IPS-NIHi11 (cell line): ENCODE measurements at regions not wholly inside any gene's neighbourhood (a gene's known extent, or its start where the extent isn't known, plus 50 kb on each side); places are given as distances from the start of the nearest gene placed in this dataset.
"Not testable (repeated sequence)": the region's sequence is repeated elsewhere in the genome, so short reads cannot be mapped to it uniquely, and the experiment has no call there.

Experiments
- DNase-seq: peaks from one replicate; pipeline ENCODE4 v3.0.0; 2012; ENCODE audit warnings: mixed read lengths, low spot score

GRCh38 chr2:129190494-129190893 is 789.0 kb upstream of the RAB6C start:
- no peak for DNase-seq

- peak; percentile 66 for DNase-seq
Observed at GRCh38 chr2:129191530-129191929, 787.9 kb upstream of the RAB6C start.

DNA sequence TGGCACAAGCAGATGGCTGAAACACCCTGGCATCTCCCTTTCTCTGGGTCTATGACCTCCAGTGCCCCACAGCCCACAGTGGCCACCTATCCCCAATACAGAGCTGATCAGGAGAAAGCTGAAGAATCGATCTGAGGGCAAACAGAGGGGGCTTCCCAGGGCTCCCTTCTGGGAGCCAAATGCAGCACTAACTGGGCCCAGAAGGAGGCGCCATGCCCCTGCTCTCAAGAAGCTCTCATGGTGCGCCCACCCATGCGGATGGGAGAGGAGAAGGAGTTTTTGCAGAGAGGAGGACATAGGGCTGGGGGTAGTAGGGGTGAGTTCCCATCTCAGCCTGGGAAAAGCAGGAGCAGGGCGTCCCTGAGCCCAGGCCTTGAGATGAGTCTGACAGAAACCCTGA is 787.3 kb upstream of the RAB6C start:
- DNase-seq: no peak

DNA sequence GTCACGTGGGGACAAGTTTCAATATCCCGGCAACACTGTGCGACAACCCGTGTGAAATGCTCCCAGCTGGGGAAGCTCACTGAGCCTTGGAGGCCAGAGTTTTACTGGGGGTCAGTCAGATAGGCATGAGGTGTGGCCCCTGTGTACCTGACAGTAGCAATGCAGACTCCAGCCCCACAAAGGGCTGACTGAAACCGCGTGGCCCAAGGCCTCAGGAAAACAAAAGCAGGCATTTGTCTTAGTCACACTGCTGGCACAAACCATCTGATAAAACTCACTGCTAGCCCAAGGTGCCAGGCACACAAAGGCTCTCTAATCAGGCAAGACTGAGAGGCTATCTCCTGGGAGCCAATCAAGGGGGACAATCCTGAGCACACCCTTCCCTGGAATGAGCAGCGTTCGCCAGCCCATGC is 786.6 kb upstream of the RAB6C start:
- no peak for DNase-seq

DNA sequence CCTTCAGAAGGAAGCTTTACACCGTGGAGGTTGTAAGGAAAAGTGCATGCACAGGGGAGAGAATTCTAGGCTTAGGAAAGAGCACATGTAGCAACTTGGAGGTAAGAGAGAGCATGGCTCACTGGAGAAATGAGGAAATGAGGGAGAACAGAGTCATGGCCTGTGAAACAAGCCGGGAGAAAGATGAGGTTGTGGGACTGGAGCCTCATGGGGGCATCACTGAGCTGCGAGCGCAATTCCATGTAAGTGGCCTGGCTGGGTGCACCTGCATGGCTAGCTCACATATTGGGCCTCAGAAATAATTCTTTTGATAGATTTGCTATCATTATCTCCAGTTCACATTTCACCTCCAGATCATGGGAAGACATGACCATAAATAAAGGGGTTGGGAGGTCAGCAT is 785.5 kb upstream of the RAB6C start:
- peak; percentile 22 for DNase-seq

GRCh38 chr2:129199501-129199900 is 780.0 kb upstream of the RAB6C start:
- DNase-seq: no peak

- DNase-seq: no peak
Observed at GRCh38 chr2:129201696-129202095, 777.8 kb upstream of the RAB6C start.

DNA sequence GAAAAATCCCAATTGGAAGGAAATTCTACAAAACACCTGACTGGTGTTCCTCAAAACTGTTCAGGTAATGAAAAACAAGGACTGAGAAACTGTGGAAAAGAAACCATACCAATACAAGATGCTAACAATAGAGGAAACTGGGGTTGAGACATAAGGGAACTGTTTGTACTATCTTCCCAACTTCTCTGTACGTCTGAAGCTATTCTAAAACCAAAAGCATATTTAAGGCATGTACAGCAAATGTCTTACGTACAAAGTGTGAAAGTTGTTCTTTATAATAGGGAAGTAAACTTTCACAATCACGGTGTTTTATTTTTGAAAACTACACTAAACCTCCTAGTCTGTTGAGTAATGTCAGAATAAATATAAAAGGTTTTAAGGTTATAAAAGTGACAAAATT is 776.1 kb upstream of the RAB6C start:
- DNase-seq: no peak

DNA sequence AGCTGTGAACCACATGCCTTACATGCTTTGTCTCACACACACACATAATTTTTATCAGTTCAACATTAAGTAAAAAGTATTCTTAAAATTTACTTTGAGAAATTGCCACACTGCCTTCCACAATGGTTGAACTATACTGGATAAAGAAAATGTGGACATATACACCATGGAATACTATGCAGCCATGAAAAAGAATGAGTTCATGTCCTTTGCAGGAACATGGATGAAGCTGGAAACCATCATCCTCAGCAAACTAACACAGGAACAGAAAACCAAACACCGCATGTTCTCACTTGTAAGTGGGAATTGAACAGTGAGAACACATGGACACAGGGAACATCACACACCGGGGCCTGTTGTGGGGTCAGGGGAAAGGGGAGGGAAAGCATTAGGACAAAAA is 774.9 kb upstream of the RAB6C start:
- not testable (repeated sequence) for DNase-seq

DNA sequence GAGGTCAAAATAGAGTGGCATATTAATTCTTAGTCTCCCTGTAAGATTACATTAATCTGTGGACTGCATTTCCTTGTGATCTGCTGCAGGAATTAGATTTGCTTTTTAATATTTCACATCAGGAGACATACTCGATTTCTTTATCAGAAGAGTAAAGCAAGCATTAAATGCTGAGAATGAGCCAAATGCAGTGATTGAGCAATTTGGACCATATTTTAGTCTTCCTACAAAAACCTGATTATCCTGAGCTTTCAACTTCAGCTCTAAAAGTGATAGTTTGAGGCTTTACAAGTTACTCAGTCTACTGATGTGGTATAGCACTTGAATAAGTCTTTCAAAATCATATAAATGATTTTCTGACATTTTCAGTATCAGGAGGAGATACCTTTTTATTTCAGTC is 774.3 kb upstream of the RAB6C start:
- no peak for DNase-seq

DNA sequence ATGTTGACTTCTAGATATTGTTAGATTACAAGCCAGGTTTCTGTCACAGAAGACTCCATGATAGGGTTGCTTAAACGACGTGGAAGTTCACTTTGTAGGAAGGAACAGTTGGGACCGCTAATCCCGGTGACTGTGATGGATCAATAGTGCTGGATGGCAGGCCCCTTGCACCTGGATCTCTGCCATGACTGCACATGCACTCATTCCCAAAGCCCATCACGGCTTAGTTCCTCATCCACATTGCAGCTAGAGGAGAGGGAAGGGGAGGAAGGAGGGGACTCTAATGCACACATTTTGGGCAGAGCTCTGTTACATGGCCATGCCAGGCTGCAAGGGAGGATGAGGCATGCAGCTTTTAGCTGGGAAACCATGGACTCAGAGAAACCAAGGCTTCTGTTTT is 773.7 kb upstream of the RAB6C start:
- DNase-seq: no peak

- no peak for DNase-seq
Observed at GRCh38 chr2:129212299-129212958, 767.0 kb upstream of the RAB6C start.

DNA sequence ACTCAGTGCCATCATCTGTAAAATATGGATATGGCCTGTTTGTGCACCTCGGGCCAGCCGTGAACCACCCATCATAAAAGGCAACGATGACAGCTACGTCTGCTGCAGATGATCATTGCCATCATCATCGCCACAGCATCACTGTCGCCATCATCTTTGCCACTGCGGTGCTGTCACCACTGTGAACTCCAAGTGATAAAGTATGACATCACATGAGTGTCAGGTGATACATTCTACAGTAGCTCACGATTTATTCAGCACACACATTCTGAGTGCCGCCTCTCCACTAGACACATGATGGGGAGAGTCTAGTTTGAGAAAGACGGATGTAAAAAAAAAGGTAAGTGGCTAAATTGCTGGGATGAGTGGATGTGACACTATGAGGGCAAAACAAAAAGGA is 755.4 kb upstream of the RAB6C start:
- no peak for DNase-seq

- DNase-seq: no peak
Observed at GRCh38 chr2:129224486-129224885, 755.0 kb upstream of the RAB6C start.

DNA sequence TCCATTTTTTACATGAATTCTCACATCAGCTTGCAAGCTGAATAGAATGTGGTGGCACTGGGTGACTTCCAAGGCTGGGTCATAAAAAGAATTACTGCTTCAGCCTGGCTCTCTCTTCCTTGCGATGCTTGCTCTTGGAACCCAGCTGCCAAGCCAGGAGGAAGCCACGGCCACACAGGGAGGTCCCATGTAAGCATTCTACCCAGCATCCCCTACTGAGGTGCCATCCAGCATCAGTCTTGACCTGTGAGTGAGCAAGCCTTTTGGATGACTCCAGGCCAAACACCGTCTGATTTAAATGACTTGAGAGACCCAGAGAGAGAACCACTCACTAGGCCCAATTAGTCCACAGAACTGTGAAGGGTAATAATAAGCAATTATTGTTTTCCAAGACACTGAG is 750.3 kb upstream of the RAB6C start:
- DNase-seq: no peak

DNA sequence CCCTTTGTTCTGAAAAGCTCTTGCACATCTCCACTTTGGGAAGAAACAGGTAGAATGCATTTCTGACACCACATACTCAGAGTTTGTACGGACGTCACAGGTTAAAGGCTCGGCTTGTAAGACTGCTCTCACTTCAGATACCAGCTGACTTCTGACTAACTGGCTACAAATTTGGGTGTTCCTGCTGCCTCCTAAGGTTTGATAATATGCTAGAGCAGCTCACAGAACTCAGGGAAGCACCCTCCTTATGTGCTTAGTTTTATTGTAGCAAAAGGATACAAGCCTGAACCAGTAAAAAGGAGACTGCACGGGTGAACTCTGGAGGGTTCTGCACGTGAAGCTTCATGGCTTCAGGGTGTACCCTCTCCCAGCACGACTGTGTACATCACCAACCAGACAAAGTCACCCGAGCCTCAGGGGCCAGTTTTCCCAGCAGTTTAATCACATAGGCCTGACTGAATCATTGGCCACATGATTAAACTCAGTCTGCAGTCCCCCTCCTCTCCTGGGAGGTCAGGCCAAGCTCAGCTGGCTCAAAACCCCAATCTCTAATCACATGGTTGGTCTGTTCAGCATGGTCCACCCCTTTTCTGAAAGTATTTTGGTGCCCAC is 749.5 kb upstream of the RAB6C start:
- DNase-seq: no peak

DNA sequence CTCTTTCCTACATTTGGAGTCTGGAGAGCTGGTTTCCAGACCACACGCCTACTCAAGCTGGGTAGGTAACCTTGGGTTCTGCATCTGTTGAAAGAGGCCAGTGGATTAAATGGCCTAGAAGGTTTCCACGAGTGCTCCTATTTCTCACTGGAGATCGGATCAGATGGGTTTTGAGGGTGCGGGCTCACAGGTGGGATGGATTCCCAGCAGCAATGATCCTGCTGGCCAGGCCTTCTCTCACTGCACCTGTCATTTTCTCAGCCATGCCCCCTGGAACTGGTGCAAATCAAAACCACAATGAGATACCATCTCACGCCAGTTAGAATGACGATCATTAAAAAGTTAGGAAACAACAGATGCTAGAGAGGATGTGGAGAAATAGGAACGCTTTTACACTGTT is 747.5 kb upstream of the RAB6C start:
- DNase-seq: no peak

DNA sequence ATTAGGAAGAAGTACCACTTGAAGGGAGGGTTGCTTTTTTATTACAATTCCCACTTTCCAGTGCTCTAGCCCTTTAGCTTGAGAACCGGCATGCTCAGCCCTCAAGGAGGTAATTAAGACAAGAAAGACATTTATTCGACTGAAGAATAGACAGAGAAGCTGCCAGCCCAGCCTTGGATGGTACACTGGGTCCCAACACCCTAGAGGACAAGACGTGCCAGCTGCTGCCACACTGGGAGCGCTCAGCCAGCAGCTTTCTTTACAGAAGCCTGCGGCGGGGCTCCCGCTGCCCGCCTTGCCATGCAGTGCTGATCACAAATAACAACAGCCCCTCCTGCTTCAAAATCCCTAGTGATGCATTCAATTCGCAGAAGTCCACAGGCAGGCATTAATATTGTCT is 746.3 kb upstream of the RAB6C start:
- no peak for DNase-seq

- peak; percentile 26 for DNase-seq
Observed at GRCh38 chr2:129233751-129234406, 745.6 kb upstream of the RAB6C start.

GRCh38 chr2:129236601-129237000 is 742.9 kb upstream of the RAB6C start:
- no peak for DNase-seq

GRCh38 chr2:129237966-129238725 is 741.3 kb upstream of the RAB6C start:
- no peak for DNase-seq

GRCh38 chr2:129239141-129239540 is 740.3 kb upstream of the RAB6C start:
- no peak for DNase-seq

DNA sequence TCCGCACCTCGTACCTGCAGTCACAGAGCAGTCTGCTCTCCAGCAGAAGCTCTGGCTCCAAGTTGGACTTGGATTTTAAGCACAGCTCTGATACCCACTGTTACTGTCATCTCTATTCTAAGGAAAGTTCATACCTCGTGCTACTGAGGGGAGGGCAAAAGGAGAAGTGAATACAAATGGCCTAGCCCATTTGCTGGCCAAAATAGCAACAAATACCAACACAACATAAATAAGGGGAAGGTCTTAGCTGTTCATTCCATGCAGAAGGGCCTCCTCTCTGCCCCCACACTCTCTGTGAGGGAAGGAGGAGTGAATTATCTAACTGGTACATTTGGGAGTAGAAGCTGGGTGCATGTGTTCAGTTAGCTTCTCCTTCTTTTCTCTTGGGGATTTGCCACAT is 739.4 kb upstream of the RAB6C start:
- no peak for DNase-seq
